ENCODE measurements at regions not wholly inside any gene's neighbourhood (a gene's known extent, or its start where the extent isn't known, plus 50 kb on each side); places are given as distances from the start of the nearest gene placed in this dataset.

- intact Hi-C loops (cut with DNase I; ENCODE audit: low total_unique reads) (no loop called here), in situ Hi-C loops (cut with MboI; ENCODE audit: low sequenced_read_pairs in 4 of 4) (no loop called here)
- H3K27ac ChIP-seq = no peak overlapping the region
- no peaks in the 10 kb centered on the region for H3K27me3 ChIP-seq
- no peaks in the 10 kb centered on the region for H3K36me3 ChIP-seq
- no peak for TF ChIP-seq CTCF (IDR thresholded peaks at IDR 0.05 in 4 of 5, conservative IDR thresholded peaks at IDR 0.05 in 1 of 5)
- no peak for TF ChIP-seq POLR2A (IDR thresholded peaks at IDR 0.05)
- H3K4me3 ChIP-seq = no peak overlapping the region
- no peaks in the 10 kb centered on the region for H3K4me1 ChIP-seq
- no peak for DNase-seq
- ATAC-seq = no peak
- peaks cover 0 to 7% (median 0%) of the 10 kb centered on the region in 3 donors for H3K9me3 ChIP-seq
These were observed 497.1 kb downstream of the CD83 start for GRCh38 chr6:14614631-14615030.

GRCh38 chr6:14616656-14617055, 499.1 kb downstream of the CD83 start:
- peaks cover 0 to 7% (median 0%) of the 10 kb centered on the region in 3 donors for H3K9me3 ChIP-seq
- H3K4me3 ChIP-seq = no peak overlapping the region
- H3K4me1 ChIP-seq = no peaks in the 10 kb centered on the region
- in situ Hi-C loops (cut with MboI; ENCODE audit: low sequenced_read_pairs in 4 of 4) (no loop called here), intact Hi-C loops (cut with DNase I; ENCODE audit: low total_unique reads) (no loop called here)
- no peak for TF ChIP-seq CTCF (IDR thresholded peaks at IDR 0.05 in 4 of 5, conservative IDR thresholded peaks at IDR 0.05 in 1 of 5)
- TF ChIP-seq POLR2A (IDR thresholded peaks at IDR 0.05) = no peak
- H3K27me3 ChIP-seq = no peaks in the 10 kb centered on the region
- ATAC-seq (no peak), DNase-seq (no peak)
- no peak overlapping the region for H3K27ac ChIP-seq
- H3K36me3 ChIP-seq = no peaks in the 10 kb centered on the region

- no peak overlapping the region for H3K4me3 ChIP-seq
- intact Hi-C loops (cut with DNase I; ENCODE audit: low total_unique reads) = no loop called here
These were observed 501.3 kb downstream of the CD83 start for GRCh38 chr6:14618759-14619418.

GRCh38 chr6:14619419-14619781, 501.8 kb downstream of the CD83 start:
- intact Hi-C loops (cut with DNase I; ENCODE audit: low total_unique reads) = no loop called here
- no peak for ATAC-seq
- no peak for DNase-seq

More at GRCh38 chr6:14618759-14619418, 501.3 kb downstream of the CD83 start:
- TF ChIP-seq POLR2A (IDR thresholded peaks at IDR 0.05) = no peak
- TF ChIP-seq CTCF (IDR thresholded peaks at IDR 0.05 in 4 of 5, conservative IDR thresholded peaks at IDR 0.05 in 1 of 5) = no peak
- Histone ChIP-seq H3K27ac (no peak overlapping the region), H3K4me1 (peaks cover 0 to 6% of the 10 kb centered on the region in 2 donors), H3K36me3 (no peaks in the 10 kb centered on the region), H3K9me3 (peaks cover 0 to 7% (median 0%) of the 10 kb centered on the region in 3 donors), H3K27me3 (no peaks in the 10 kb centered on the region)
- no peak for ATAC-seq
- in situ Hi-C loops (cut with MboI; ENCODE audit: low sequenced_read_pairs in 4 of 4) = no loop called here
- DNase-seq = no peak

More at GRCh38 chr6:14619419-14619781, 501.8 kb downstream of the CD83 start:
- in situ Hi-C loops (cut with MboI; ENCODE audit: low sequenced_read_pairs in 4 of 4) = no loop called here
- TF ChIP-seq POLR2A (IDR thresholded peaks at IDR 0.05) (no peak), CTCF (IDR thresholded peaks at IDR 0.05 in 4 of 5, conservative IDR thresholded peaks at IDR 0.05 in 1 of 5) (no peak)
- H3K36me3 ChIP-seq = no peaks in the 10 kb centered on the region
- H3K4me3 ChIP-seq = no peak overlapping the region
- H3K4me1 ChIP-seq = peaks cover 0 to 6% of the 10 kb centered on the region in 2 donors
- H3K9me3 ChIP-seq = peaks cover 0 to 7% (median 0%) of the 10 kb centered on the region in 3 donors
- no peak overlapping the region for H3K27ac ChIP-seq
- no peaks in the 10 kb centered on the region for H3K27me3 ChIP-seq
